Right lobe of liver (tissue), 6 donors: ENCODE measurements at regions not wholly inside any gene's neighbourhood (a gene's known extent, or its start where the extent isn't known, plus 50 kb on each side); places are given as distances from the start of the nearest gene placed in this dataset.

Experiments used
- ATAC-seq, 4 donors: fragments of 200-7000 bp; cut with Tn5 transposase; one replicate each; pipeline ENCODE4 v1.9.1; 2020; ENCODE audit warnings: mild to moderate bottlenecking in 4 of 4, moderate library complexity in 4 of 4
- DNase-seq, 3 donors: peaks; one replicate each; pipeline ENCODE4 v3.0.0-alpha.2; 2020
- H3K27ac ChIP-seq, 3 donors: fragments of 200-600 bp; one replicate each; pipeline ENCODE4 v1.8.0; 2022
- H3K27me3 ChIP-seq, 2 donors: fragments of 200-600 bp; one replicate each; pipeline ENCODE4 v1.8.0; 2022
- H3K36me3 ChIP-seq, 4 donors: fragments of 200-600 bp; sonication (generic) in 1 of 4; one replicate each; pipeline versions ENCODE4 v1.5.1 to v1.8.0; 2017 to 2022; ENCODE audit warnings: control low read depth in 1 of 4
- H3K4me1 ChIP-seq, 4 donors: fragments of 200-600 bp; sonication (generic) in 1 of 4; one replicate each; pipeline versions ENCODE4 v1.5.1 to v1.8.0; 2017 to 2022; ENCODE audit warnings: control low read depth in 1 of 4
- H3K4me3 ChIP-seq, 3 donors: fragments of 200-600 bp; one replicate each; pipeline ENCODE4 v1.8.0; 2022
- H3K9me3 ChIP-seq, 4 donors: fragments of 200-600 bp; sonication (generic) in 1 of 4; one replicate each; pipeline versions ENCODE4 v1.5.1 to v1.8.0; 2017 to 2022; ENCODE audit warnings: control low read depth in 1 of 4
- POLR2A ChIP-seq: fragments of 450-650 bp; IDR thresholded peaks from one replicate; pipeline ENCODE4 v1.6.1; 2017; ENCODE audit warnings: antibody characterized with exemption, mild to moderate bottlenecking
- WGBS: methylation state at CpG from one replicate; pipeline ENCODE4 v1.1.6; 2018; ENCODE audit warnings: low coverage, low lambda C conversion rate; ENCODE audit not compliant: insufficient coverage; ENCODE audit errors: missing lambda C conversion rate; 5-methylcytosine and 5-hydroxymethylcytosine counted together
- intact Hi-C, 2 donors: fragments of 100-400 bp; cut with DNase I; formaldehyde crosslinking; loops; one replicate each; pipeline versions ENCODE4 v1.11.2 to v1.14.1; 2022
- TF ChIP-seq, protein P1 (sequence below), 4 donors: fragments of 200-600 bp in 3 of 4; fragments of 450-650 bp in 1 of 4; IDR thresholded peaks; one replicate each; pipeline versions ENCODE4 v1.5.1 to v1.8.0; 2016 to 2022; ENCODE audit warnings: antibody characterized with exemption in 4 of 4, mild to moderate bottlenecking in 2 of 4
- donor health status: DM: no; HTN: yes; CAD: no.
- donor health status: DM: no; HTN: no; CAD: no.
- donor health status: DM: no; HTN: no; CAD: no.
- donor health status: DM: no; HTN: yes; CAD: no.
- donor health status: DM: no; HTN: yes; CAD: no.

DNA sequence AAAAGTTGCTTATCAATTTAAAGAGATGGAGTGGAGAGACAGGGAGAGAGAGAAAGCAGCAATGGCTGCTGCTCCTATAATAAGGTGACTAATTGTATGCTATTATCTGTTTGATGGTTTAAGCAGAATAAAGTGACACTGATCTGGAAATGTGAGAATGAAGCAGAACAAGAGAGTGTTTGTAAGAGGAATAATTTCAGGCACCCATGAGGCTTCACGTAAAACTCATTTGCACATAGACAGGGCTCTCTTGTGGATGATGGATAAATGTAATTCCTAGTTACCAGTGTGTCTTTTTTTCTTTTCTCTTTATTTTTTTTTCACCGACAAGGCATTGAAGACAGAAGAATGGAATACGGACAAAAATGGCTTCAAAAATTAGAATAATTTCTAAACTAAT lies 228.8 kb upstream of the TYRP1 start:
- TF ChIP-seq, protein P1, sequence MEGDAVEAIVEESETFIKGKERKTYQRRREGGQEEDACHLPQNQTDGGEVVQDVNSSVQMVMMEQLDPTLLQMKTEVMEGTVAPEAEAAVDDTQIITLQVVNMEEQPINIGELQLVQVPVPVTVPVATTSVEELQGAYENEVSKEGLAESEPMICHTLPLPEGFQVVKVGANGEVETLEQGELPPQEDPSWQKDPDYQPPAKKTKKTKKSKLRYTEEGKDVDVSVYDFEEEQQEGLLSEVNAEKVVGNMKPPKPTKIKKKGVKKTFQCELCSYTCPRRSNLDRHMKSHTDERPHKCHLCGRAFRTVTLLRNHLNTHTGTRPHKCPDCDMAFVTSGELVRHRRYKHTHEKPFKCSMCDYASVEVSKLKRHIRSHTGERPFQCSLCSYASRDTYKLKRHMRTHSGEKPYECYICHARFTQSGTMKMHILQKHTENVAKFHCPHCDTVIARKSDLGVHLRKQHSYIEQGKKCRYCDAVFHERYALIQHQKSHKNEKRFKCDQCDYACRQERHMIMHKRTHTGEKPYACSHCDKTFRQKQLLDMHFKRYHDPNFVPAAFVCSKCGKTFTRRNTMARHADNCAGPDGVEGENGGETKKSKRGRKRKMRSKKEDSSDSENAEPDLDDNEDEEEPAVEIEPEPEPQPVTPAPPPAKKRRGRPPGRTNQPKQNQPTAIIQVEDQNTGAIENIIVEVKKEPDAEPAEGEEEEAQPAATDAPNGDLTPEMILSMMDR (IDR thresholded peaks at IDR 0.05): no peak
- TF ChIP-seq POLR2A: no peak
- intact Hi-C loops: no loop called here
- WGBS: 54% methylated on average over 3 of the region's 3 CpGs

DNA sequence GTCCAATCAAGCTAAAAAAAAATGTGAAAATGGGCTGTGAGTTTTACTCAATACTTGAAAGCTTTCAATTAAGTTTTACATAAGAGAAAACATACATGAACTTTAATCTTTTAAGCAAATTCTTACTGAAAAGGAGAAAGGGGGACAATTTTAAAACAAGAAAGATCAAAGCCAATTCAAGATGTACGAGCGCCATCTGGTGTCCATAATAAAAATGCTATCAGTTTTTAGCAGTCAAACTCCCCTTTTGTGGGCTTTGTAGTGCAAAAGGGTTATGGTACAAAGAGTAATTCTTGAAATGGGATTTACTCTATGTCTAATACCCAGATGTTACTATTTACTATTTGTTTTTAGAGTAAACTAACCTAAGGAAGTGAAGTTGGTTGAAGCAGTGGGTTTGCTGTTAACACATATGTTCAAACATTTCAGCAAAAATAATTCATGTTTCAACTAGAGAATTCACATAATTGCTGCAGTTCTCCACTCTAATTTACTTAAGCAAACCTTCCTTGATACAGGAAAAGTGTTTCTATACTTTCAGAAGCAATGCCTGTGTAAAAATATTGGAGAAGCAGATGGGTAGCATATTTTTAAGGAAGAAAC lies 228.2 kb upstream of the TYRP1 start:
- intact Hi-C loops: no loop called here
- H3K9me3 ChIP-seq: no peaks in the 10 kb centered on the region
- H3K27ac ChIP-seq: no peak overlapping the region
- ATAC-seq (peak in 1 of 4 donors; percentile 39), DNase-seq (no peak)
- H3K4me1 ChIP-seq: no peaks in the 10 kb centered on the region
- no peaks in the 10 kb centered on the region for H3K27me3 ChIP-seq
- WGBS: 0% methylated on average over 2 of the region's 2 CpGs
- H3K36me3 ChIP-seq: no peaks in the 10 kb centered on the region
- no peak for TF ChIP-seq POLR2A
- TF ChIP-seq, protein P1 (IDR thresholded peaks at IDR 0.05): peak; percentile 26 to 72 (median 66)
- H3K4me3 ChIP-seq: no peak overlapping the region

More for the DNA sequence above, 228.8 kb upstream of the TYRP1 start:
- ATAC-seq (no peak), DNase-seq (no peak)
- Histone ChIP-seq H3K9me3 (no peaks in the 10 kb centered on the region), H3K27ac (no peak overlapping the region), H3K36me3 (no peaks in the 10 kb centered on the region), H3K27me3 (no peaks in the 10 kb centered on the region), H3K4me1 (no peaks in the 10 kb centered on the region), H3K4me3 (no peak overlapping the region)

DNA sequence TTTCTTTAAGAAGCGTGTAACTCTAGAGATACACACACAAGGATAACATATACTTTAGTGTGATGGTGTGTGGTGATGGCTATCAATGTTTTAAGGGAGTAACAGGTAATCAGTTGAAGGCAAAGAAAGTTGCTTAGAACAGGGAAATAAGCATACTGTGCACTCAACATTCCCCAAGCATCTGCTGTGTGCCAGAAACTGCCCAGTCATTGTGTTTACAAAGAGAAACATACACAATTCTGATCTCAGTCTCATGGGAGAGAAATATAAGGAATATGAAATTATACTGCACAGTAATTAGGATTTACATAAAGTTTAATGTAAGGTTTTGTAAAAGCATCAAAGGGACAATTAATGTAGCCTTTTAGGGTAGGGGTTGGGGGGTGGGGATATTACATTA lies 224.1 kb upstream of the TYRP1 start:
- TF ChIP-seq POLR2A: no peak
- TF ChIP-seq, protein P1 (IDR thresholded peaks at IDR 0.05): no peak
- ATAC-seq (no peak), DNase-seq (no peak)
- no peaks in the 10 kb centered on the region for H3K4me1 ChIP-seq
- H3K36me3 ChIP-seq: no peaks in the 10 kb centered on the region
- intact Hi-C loops: no loop called here
- no peaks in the 10 kb centered on the region for H3K27me3 ChIP-seq
- H3K27ac ChIP-seq: no peak overlapping the region
- no peak overlapping the region for H3K4me3 ChIP-seq
- no peaks in the 10 kb centered on the region for H3K9me3 ChIP-seq
- 63% methylated on average over 1 of the region's 1 CpG for WGBS

DNA sequence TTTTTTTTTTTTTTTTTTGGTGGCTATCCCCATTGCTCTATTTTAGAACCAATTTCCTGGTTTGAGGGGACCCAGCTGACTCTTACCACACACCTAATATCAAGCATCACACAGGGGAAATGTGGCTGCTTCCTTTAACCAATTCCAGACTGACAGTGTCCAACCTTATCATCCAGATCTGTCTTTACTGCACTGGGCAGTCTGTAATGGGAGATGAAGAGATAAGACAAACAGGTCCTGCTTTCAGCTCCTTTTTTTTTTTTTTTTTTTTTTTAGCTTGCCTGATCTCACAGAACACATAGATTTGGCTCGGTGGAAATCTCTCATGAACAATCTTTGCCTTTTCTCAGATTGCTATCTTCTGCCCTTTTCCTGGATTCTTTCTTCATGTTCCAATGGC lies 198.8 kb upstream of the TYRP1 start:
- Histone ChIP-seq H3K4me3 (no peak overlapping the region), H3K36me3 (no peaks in the 10 kb centered on the region), H3K27ac (no peak overlapping the region), H3K9me3 (no peaks in the 10 kb centered on the region), H3K27me3 (no peaks in the 10 kb centered on the region), H3K4me1 (no peaks in the 10 kb centered on the region)
- DNase-seq: no peak
- TF ChIP-seq, protein P1 (IDR thresholded peaks at IDR 0.05): no peak
- TF ChIP-seq POLR2A: no peak
- intact Hi-C loops: no loop called here
- no peak for ATAC-seq
- WGBS: 22% methylated on average over 1 of the region's 1 CpG

DNA sequence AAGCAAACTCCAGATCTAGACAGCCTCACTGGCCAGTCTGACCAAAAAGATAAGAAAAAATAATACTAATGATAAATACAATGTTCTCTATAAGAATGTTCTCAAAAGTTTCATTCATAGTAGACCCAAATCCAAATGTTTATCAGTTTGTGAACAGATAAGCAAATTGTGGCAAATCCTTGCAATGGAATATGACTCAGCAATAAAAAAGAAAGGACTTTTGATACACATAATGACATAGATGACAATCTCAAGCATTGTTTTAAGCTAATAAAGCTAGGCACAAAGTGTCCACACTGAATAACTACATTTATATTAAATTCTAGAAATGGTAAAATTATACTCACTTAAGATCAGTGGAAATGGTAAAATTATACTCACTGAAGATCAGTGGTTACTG lies 195.4 kb upstream of the TYRP1 start:
- intact Hi-C loops: no loop called here
- Histone ChIP-seq H3K27me3 (no peaks in the 10 kb centered on the region), H3K27ac (no peak overlapping the region), H3K4me3 (no peak overlapping the region), H3K4me1 (no peaks in the 10 kb centered on the region), H3K36me3 (no peaks in the 10 kb centered on the region), H3K9me3 (no peaks in the 10 kb centered on the region)
- no peak for TF ChIP-seq POLR2A
- TF ChIP-seq, protein P1 (IDR thresholded peaks at IDR 0.05): no peak
- DNase-seq (no peak), ATAC-seq (no peak)
